ENCODE measurements at regions not wholly inside any gene's neighbourhood (a gene's known extent, or its start where the extent isn't known, plus 50 kb on each side); places are given as distances from the start of the nearest gene placed in this dataset.

GRCh38 chr2:198314559-198315153 lies 510.3 kb downstream of the PLCL1 start:
- intact Hi-C loops (cut with DNase I, micrococcal nuclease): loop anchor here (1.0 to 10.0 kb wide), 6 partner anchors 1148 to 1424 kb away; no protein-coding TSS in a partner anchor
- ATAC-seq: no peak
- no peak overlapping the region for H3K27ac Mint-ChIP-seq
- no peaks in the 10 kb centered on the region for H3K4me1 Mint-ChIP-seq
- CTCF ChIA-PET: interaction anchor here (0.7 to 3.9 kb wide), 25 partner anchors 9 to 1547 kb away, joined by 3 to 42 read pairs (median 4); no protein-coding TSS in a partner anchor
- POLR2A ChIA-PET: interaction anchor here (0.7 kb wide), 1 partner anchor 322 kb away, joined by 3 read pairs; no protein-coding TSS in a partner anchor
- no peak for DNase-seq
- no peaks in the 10 kb centered on the region for H3K9me3 Mint-ChIP-seq (ENCODE audit: low read depth)
- no peak overlapping the region for H3K4me3 Mint-ChIP-seq
- no peaks in the 10 kb centered on the region for H3K36me3 Mint-ChIP-seq (ENCODE audit: low read depth)
- peaks cover 42% of the 10 kb centered on the region for H3K27me3 Mint-ChIP-seq

DNA sequence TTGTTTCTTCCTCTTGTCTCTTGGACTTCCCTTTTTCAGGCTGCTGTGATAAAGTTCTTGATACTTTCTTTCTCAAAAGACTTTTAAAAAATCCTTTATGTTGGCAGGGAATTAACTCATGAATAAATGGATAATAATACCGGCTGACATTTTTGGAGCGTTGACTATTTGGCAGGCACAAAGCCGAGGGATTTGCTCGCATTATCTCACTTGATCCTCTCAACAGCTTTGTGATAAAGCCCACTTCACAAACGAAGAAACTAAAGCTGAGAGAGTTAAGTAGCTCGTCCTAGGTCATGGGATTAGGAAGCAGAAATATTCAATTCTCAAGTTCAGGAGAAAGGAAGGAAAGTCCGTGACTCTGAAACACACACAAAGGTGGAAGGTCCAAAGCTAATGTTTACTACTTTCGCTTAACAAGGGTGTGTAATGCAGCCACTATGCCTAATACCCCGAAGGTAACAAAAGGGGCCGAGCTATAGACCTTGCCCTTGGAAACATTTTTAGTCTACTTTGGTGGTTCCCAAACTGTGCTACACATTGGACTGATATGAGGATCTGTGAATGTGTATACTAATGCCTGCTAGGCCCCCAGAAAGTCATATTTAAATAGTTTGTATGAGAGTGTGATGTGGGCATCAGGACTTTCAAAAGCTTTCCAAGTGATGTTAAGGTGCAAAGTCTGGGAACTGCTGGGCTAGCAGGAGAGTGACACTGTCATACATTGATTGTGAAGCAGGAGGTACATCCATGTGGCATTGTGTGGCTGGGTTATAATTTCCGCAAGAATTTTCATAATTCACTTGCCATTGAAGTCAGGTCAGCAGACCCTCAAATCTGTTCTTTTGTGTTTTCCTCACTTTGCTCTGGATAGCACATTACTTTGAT lies 508.4 kb downstream of the PLCL1 start:
- Mint-ChIP-seq H3K4me1 (no peaks in the 10 kb centered on the region), H3K4me3 (no peak overlapping the region), H3K27ac (no peak overlapping the region), H3K27me3 (peaks cover 40% of the 10 kb centered on the region), H3K36me3 (ENCODE audit: low read depth) (no peaks in the 10 kb centered on the region), H3K9me3 (ENCODE audit: low read depth) (no peaks in the 10 kb centered on the region)
- DNase-seq: no peak
- ChIA-PET POLR2A (no interaction called here), CTCF (interaction anchor here (0.7 to 3.9 kb wide), 11 partner anchors 8 to 1428 kb away, joined by 3 to 42 read pairs (median 6); no protein-coding TSS in a partner anchor)
- ATAC-seq: no peak
- intact Hi-C loops (cut with DNase I, micrococcal nuclease): loop anchor here (10.0 kb wide), 2 partner anchors 1282 to 1422 kb away; no protein-coding TSS in a partner anchor

GRCh38 chr2:198311020-198311419 lies 506.6 kb downstream of the PLCL1 start:
- intact Hi-C loops (cut with DNase I, micrococcal nuclease): loop anchor here (10.0 kb wide), 2 partner anchors 1284 to 1424 kb away; no protein-coding TSS in a partner anchor
- no peak for ATAC-seq
- CTCF ChIA-PET: interaction anchor here (1.5 to 3.9 kb wide), 2 partner anchors 1178 to 1429 kb away, joined by 5 to 23 read pairs; no protein-coding TSS in a partner anchor
- Mint-ChIP-seq H3K4me1 (no peaks in the 10 kb centered on the region), H3K27ac (no peak overlapping the region), H3K4me3 (no peak overlapping the region), H3K9me3 (ENCODE audit: low read depth) (no peaks in the 10 kb centered on the region), H3K36me3 (ENCODE audit: low read depth) (no peaks in the 10 kb centered on the region), H3K27me3 (peaks cover 41% of the 10 kb centered on the region)
- POLR2A ChIA-PET: no interaction called here
- no peak for DNase-seq

DNA sequence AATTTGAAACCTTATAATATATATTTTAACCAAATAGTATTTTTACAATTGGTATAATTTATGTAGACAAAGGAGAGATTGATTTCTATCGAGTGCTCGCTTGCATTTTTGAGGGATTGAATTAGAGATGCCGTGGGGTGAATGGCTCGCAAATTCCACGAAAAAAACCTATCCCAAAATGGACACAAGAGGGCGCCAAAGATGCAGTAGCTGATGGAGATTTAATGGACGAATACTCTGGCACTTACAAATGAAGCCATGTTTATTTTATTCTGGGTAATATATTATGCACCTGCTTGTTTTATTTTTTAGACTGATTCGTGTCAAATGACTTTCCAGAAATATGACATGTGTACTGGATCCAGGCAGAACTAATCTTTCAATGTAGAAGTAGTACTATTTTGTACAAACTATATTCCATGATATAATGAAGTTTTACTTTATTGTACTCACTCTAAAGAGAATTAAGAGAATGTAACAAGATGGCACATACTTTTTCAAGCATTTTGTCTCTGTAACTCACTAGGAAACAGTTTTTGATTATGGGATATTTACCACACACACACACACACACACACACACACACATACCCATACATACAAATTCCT lies 505.4 kb downstream of the PLCL1 start:
- Mint-ChIP-seq H3K9me3 (ENCODE audit: low read depth) (no peaks in the 10 kb centered on the region), H3K36me3 (ENCODE audit: low read depth) (no peaks in the 10 kb centered on the region), H3K27me3 (peaks cover 33% of the 10 kb centered on the region), H3K4me3 (no peak overlapping the region), H3K4me1 (no peaks in the 10 kb centered on the region), H3K27ac (no peak overlapping the region)
- DNase-seq (peak; percentile 69), ATAC-seq (no peak)
- ChIA-PET CTCF (interaction anchor here (0.6 to 1.6 kb wide), 22 partner anchors 10 to 1432 kb away, joined by 3 to 25 read pairs (median 3); no protein-coding TSS in a partner anchor), POLR2A (no interaction called here)
- intact Hi-C loops (cut with DNase I, micrococcal nuclease): loop anchor here (1.0 to 10.0 kb wide), 3 partner anchors 1176 to 1425 kb away; no protein-coding TSS in a partner anchor

GRCh38 chr2:198309081-198309480 lies 504.7 kb downstream of the PLCL1 start:
- DNase-seq (no peak), ATAC-seq (no peak)
- Mint-ChIP-seq H3K27ac (no peak overlapping the region), H3K4me1 (no peaks in the 10 kb centered on the region), H3K4me3 (no peak overlapping the region), H3K36me3 (ENCODE audit: low read depth) (no peaks in the 10 kb centered on the region), H3K27me3 (peaks cover 34% of the 10 kb centered on the region), H3K9me3 (ENCODE audit: low read depth) (no peaks in the 10 kb centered on the region)
- ChIA-PET CTCF (interaction anchor here (0.6 to 1.6 kb wide), 21 partner anchors 10 to 1433 kb away, joined by 3 to 25 read pairs (median 3); no protein-coding TSS in a partner anchor), POLR2A (no interaction called here)
- intact Hi-C loops (cut with DNase I, micrococcal nuclease): loop anchor here in 1 of 2 experiments (1.0 kb wide), 1 partner anchor 1176 kb away; no protein-coding TSS in a partner anchor

DNA sequence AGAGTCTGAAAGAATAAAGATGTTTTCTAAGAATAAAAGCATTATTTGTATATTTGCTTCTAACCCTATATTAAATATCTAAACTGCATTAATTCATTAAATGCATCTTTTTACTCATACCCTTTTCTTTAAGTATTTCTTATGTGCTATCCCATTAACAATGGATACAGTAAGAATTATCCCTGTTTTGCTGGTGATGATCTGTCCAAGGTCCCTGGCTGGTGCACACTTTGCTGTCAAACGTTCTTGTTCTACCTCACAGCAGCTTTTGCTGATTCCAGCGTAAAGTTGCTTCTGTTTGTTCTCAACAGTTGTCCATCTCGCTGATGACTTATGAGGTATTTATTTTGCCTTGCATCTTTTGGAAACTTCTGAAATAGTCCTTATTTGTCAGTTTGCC lies 504.0 kb downstream of the PLCL1 start:
- Mint-ChIP-seq H3K4me3 (no peak overlapping the region), H3K9me3 (ENCODE audit: low read depth) (no peaks in the 10 kb centered on the region), H3K27ac (no peak overlapping the region), H3K4me1 (no peaks in the 10 kb centered on the region), H3K36me3 (ENCODE audit: low read depth) (no peaks in the 10 kb centered on the region), H3K27me3 (peaks cover 31% of the 10 kb centered on the region)
- ChIA-PET CTCF (no interaction called here), POLR2A (no interaction called here)
- no peak for DNase-seq
- no peak for ATAC-seq
- intact Hi-C loops (cut with DNase I, micrococcal nuclease): no loop called here

- H3K36me3 Mint-ChIP-seq (ENCODE audit: low read depth): no peaks in the 10 kb centered on the region
- H3K9me3 Mint-ChIP-seq (ENCODE audit: low read depth): no peaks in the 10 kb centered on the region
- intact Hi-C loops (cut with DNase I, micrococcal nuclease): no loop called here
- ChIA-PET CTCF (no interaction called here), POLR2A (no interaction called here)
- no peaks in the 10 kb centered on the region for H3K4me1 Mint-ChIP-seq
- no peak overlapping the region for H3K27ac Mint-ChIP-seq
- ATAC-seq: no peak
- peaks cover 23% of the 10 kb centered on the region for H3K27me3 Mint-ChIP-seq
- no peak overlapping the region for H3K4me3 Mint-ChIP-seq
- DNase-seq: no peak
Measured at GRCh38 chr2:198307093-198307492, 502.7 kb downstream of the PLCL1 start.

- intact Hi-C loops (cut with DNase I, micrococcal nuclease): no loop called here
Measured at GRCh38 chr2:198304859-198305258, 500.5 kb downstream of the PLCL1 start.

DNA sequence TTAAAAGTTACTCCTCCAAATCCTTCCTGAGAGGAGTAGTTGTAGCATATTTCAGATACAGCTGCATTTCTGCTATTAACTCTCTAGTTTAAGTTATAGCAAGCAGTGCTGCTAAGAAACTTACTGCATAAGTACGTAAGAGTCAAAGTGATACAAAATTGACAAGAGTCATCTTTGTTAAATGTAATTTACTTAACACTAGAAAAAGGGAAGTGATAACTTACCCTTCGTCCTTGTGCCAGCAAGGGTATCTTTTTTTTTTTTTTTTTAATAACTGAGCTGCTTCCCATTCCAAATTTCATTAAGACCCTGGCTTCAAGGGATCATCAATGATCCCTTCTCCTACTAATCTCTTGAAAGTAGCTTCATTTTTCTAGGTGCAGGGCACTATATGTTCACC lies 493.0 kb downstream of the PLCL1 start:
- H3K4me1 Mint-ChIP-seq: no peaks in the 10 kb centered on the region
- H3K27ac Mint-ChIP-seq: no peak overlapping the region
- ChIA-PET POLR2A (no interaction called here), CTCF (interaction anchor here (0.6 to 3.7 kb wide), 33 partner anchors 8 to 1442 kb away, joined by 3 to 27 read pairs (median 4); no protein-coding TSS in a partner anchor)
- DNase-seq (no peak), ATAC-seq (no peak)
- intact Hi-C loops (cut with DNase I, micrococcal nuclease): loop anchor here (2.0 to 10.0 kb wide), 5 partner anchors 150 to 593 kb away; partner anchors contain the start of gene MARS2 (in 1 of the 2)
- peaks cover 5% of the 10 kb centered on the region for H3K27me3 Mint-ChIP-seq
- no peaks in the 10 kb centered on the region for H3K36me3 Mint-ChIP-seq (ENCODE audit: low read depth)
- no peak overlapping the region for H3K4me3 Mint-ChIP-seq
- H3K9me3 Mint-ChIP-seq (ENCODE audit: low read depth): no peaks in the 10 kb centered on the region

More at GRCh38 chr2:198304859-198305258, 500.5 kb downstream of the PLCL1 start:
- ChIA-PET CTCF (interaction anchor here (1.4 to 1.6 kb wide), 2 partner anchors 8 to 9 kb away, joined by 3 to 7 read pairs; no protein-coding TSS in a partner anchor), POLR2A (no interaction called here)
- H3K4me1 Mint-ChIP-seq: no peaks in the 10 kb centered on the region
- H3K27ac Mint-ChIP-seq: no peak overlapping the region
- DNase-seq (no peak), ATAC-seq (no peak)
- no peaks in the 10 kb centered on the region for H3K36me3 Mint-ChIP-seq (ENCODE audit: low read depth)
- no peaks in the 10 kb centered on the region for H3K9me3 Mint-ChIP-seq (ENCODE audit: low read depth)
- peaks cover 16% of the 10 kb centered on the region for H3K27me3 Mint-ChIP-seq
- no peak overlapping the region for H3K4me3 Mint-ChIP-seq

DNA sequence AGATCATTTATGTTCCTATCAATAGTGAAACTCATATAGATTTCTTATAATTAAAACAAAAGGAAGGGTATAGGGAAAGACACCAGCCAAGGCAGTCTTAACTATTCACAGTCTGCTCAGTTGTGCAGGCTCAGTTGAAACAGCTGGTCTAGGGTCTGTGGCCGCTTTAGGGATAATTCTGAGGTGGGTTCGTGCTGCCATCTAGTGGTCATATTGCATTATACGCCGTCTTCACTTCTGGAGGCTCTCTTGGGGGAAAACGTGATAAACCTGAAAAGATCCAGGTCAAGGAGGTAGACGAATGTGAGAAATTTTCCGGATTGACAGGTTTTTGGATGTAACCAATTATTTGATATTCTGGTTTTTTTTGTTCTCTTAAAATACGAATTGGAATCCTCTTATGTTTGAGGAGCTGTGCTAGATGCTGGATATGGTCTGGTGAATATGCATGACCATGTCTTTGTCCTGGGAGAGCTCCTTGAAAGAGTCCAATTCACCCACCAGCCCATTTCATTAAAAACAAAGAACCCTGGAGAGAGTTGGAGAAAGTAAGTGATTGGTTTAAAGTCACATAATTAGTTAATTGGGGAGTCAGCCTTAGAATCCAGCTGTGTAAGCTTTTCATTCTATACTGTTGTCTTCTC lies 492.4 kb downstream of the PLCL1 start:
- DNase-seq (peak; percentile 76), ATAC-seq (peak; percentile 83)
- POLR2A ChIA-PET: no interaction called here
- Mint-ChIP-seq H3K27ac (no peak overlapping the region), H3K4me1 (no peaks in the 10 kb centered on the region), H3K36me3 (ENCODE audit: low read depth) (no peaks in the 10 kb centered on the region), H3K4me3 (no peak overlapping the region), H3K27me3 (peaks cover 9% of the 10 kb centered on the region), H3K9me3 (ENCODE audit: low read depth) (no peaks in the 10 kb centered on the region)
- intact Hi-C loops (cut with DNase I, micrococcal nuclease): loop anchor here (1.0 to 10.0 kb wide), 7 partner anchors 149 to 592 kb away; partner anchors contain the start of gene MARS2 (in 1 of the 2)
- CTCF ChIA-PET: interaction anchor here (0.6 to 3.7 kb wide), 36 partner anchors 9 to 1663 kb away, joined by 3 to 27 read pairs (median 4); no protein-coding TSS in a partner anchor

Measured in activated CD4-positive, alpha-beta T cell treated with anti-CD3 and anti-CD28 coated beads for 36 hours (primary cell).